ENCODE measurements at regions not wholly inside any gene's neighbourhood (a gene's known extent, or its start where the extent isn't known, plus 50 kb on each side); places are given as distances from the start of the nearest gene placed in this dataset.
A peak's percentile ranks its signal among the peaks of the same experiment; 100 is the strongest.

DNA sequence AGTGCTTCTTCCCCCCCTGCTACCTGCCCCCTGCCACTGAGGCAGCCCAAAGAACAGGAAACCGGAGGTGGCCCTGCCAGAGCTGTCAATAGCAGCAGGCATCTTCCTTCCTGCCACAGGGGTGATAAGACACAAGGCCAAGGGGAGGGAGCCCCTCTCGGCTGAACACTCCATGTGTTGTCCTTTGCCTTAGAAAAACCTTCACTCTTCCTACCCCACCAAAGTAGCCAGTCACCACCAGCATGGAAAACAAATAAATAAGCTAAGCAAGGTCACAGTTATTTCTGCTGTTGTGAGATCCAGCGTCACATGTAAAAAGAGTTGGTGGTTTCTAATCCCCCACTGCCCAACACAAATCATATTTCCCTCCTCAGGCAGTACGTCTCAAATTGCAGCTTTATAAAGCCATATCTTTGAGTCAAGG is 104.8 kb upstream of the DPT start (continued):
- TF ChIP-seq MYC (CRISPR knock-in tag; IDR thresholded peaks at IDR 0.05; ENCODE audit: borderline replicate concordance) (peak; percentile 49; the same call in 1 of the 2 replicates), DR1 (CRISPR knock-in tag; IDR thresholded peaks at IDR 0.05) (no peak), ZMYM4 (CRISPR knock-in tag; IDR thresholded peaks at IDR 0.05) (peak; percentile 61; the same call in 1 of the 2 replicates), GATA4 (IDR thresholded peaks at IDR 0.05; ENCODE audit: borderline replicate concordance, low read depth) (peak; percentile 93), ZKSCAN1 (IDR thresholded peaks at IDR 0.05; ENCODE audit: low read length) (no peak), ZSCAN31 (CRISPR knock-in tag; IDR thresholded peaks at IDR 0.05; ENCODE audit: low read depth) (0 out of 2 replicates have a peak, but pooled peaks have one; percentile 48), IRF2 (CRISPR knock-in tag; IDR thresholded peaks at IDR 0.05) (peak; percentile 33; the same call in 1 of the 2 replicates), HNRNPL (IDR thresholded peaks at IDR 0.05; ENCODE audit: low read depth, low read length) (0 out of 2 replicates have a peak, but pooled peaks have one; percentile 33), PLRG1 (conservative IDR thresholded peaks at IDR 0.05) (no peak), MAFK (conservative IDR thresholded peaks at IDR 0.05 in 1 of 2, IDR thresholded peaks at IDR 0.05 in 1 of 2; ENCODE audit: low read length in 2 of 2) (no peak), ZNF138 (CRISPR knock-in tag; IDR thresholded peaks at IDR 0.05; ENCODE audit: low read depth) (no peak), TAF15 (IDR thresholded peaks at IDR 0.05; ENCODE audit: low read depth, low read length, poor library complexity, severe bottlenecking) (no peak), TARDBP (CRISPR knock-in tag; IDR thresholded peaks at IDR 0.05) (peak; percentile 82; the same call in 1 of the 2 replicates)
- TF ChIP-seq, protein P1, sequence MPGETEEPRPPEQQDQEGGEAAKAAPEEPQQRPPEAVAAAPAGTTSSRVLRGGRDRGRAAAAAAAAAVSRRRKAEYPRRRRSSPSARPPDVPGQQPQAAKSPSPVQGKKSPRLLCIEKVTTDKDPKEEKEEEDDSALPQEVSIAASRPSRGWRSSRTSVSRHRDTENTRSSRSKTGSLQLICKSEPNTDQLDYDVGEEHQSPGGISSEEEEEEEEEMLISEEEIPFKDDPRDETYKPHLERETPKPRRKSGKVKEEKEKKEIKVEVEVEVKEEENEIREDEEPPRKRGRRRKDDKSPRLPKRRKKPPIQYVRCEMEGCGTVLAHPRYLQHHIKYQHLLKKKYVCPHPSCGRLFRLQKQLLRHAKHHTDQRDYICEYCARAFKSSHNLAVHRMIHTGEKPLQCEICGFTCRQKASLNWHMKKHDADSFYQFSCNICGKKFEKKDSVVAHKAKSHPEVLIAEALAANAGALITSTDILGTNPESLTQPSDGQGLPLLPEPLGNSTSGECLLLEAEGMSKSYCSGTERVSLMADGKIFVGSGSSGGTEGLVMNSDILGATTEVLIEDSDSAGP (CRISPR knock-in tag; IDR thresholded peaks at IDR 0.05; ENCODE audit: borderline replicate concordance) = no peak; the same call in 1 of the 2 replicates
- TF ChIP-seq, protein P2, sequence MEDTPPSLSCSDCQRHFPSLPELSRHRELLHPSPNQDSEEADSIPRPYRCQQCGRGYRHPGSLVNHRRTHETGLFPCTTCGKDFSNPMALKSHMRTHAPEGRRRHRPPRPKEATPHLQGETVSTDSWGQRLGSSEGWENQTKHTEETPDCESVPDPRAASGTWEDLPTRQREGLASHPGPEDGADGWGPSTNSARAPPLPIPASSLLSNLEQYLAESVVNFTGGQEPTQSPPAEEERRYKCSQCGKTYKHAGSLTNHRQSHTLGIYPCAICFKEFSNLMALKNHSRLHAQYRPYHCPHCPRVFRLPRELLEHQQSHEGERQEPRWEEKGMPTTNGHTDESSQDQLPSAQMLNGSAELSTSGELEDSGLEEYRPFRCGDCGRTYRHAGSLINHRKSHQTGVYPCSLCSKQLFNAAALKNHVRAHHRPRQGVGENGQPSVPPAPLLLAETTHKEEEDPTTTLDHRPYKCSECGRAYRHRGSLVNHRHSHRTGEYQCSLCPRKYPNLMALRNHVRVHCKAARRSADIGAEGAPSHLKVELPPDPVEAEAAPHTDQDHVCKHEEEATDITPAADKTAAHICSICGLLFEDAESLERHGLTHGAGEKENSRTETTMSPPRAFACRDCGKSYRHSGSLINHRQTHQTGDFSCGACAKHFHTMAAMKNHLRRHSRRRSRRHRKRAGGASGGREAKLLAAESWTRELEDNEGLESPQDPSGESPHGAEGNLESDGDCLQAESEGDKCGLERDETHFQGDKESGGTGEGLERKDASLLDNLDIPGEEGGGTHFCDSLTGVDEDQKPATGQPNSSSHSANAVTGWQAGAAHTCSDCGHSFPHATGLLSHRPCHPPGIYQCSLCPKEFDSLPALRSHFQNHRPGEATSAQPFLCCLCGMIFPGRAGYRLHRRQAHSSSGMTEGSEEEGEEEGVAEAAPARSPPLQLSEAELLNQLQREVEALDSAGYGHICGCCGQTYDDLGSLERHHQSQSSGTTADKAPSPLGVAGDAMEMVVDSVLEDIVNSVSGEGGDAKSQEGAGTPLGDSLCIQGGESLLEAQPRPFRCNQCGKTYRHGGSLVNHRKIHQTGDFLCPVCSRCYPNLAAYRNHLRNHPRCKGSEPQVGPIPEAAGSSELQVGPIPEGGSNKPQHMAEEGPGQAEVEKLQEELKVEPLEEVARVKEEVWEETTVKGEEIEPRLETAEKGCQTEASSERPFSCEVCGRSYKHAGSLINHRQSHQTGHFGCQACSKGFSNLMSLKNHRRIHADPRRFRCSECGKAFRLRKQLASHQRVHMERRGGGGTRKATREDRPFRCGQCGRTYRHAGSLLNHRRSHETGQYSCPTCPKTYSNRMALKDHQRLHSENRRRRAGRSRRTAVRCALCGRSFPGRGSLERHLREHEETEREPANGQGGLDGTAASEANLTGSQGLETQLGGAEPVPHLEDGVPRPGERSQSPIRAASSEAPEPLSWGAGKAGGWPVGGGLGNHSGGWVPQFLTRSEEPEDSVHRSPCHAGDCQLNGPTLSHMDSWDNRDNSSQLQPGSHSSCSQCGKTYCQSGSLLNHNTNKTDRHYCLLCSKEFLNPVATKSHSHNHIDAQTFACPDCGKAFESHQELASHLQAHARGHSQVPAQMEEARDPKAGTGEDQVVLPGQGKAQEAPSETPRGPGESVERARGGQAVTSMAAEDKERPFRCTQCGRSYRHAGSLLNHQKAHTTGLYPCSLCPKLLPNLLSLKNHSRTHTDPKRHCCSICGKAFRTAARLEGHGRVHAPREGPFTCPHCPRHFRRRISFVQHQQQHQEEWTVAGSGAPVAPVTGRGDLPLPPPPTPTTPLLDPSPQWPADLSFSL (CRISPR knock-in tag; IDR thresholded peaks at IDR 0.05) = no peak
- TF ChIP-seq, protein P3, sequence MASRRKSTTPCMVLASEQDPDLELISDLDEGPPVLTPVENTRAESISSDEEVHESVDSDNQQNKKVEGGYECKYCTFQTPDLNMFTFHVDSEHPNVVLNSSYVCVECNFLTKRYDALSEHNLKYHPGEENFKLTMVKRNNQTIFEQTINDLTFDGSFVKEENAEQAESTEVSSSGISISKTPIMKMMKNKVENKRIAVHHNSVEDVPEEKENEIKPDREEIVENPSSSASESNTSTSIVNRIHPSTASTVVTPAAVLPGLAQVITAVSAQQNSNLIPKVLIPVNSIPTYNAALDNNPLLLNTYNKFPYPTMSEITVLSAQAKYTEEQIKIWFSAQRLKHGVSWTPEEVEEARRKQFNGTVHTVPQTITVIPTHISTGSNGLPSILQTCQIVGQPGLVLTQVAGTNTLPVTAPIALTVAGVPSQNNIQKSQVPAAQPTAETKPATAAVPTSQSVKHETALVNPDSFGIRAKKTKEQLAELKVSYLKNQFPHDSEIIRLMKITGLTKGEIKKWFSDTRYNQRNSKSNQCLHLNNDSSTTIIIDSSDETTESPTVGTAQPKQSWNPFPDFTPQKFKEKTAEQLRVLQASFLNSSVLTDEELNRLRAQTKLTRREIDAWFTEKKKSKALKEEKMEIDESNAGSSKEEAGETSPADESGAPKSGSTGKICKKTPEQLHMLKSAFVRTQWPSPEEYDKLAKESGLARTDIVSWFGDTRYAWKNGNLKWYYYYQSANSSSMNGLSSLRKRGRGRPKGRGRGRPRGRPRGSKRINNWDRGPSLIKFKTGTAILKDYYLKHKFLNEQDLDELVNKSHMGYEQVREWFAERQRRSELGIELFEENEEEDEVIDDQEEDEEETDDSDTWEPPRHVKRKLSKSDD (CRISPR knock-in tag; IDR thresholded peaks at IDR 0.05; ENCODE audit: low read depth) = no peak
- TF ChIP-seq, protein P4, sequence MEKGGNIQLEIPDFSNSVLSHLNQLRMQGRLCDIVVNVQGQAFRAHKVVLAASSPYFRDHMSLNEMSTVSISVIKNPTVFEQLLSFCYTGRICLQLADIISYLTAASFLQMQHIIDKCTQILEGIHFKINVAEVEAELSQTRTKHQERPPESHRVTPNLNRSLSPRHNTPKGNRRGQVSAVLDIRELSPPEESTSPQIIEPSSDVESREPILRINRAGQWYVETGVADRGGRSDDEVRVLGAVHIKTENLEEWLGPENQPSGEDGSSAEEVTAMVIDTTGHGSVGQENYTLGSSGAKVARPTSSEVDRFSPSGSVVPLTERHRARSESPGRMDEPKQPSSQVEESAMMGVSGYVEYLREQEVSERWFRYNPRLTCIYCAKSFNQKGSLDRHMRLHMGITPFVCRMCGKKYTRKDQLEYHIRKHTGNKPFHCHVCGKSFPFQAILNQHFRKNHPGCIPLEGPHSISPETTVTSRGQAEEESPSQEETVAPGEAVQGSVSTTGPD (CRISPR knock-in tag; IDR thresholded peaks at IDR 0.05) = 0 out of 2 replicates have a peak, but pooled peaks have one; percentile 28
